GM21737 (cell line): ENCODE measurements at regions not wholly inside any gene's neighbourhood (a gene's known extent, or its start where the extent isn't known, plus 50 kb on each side); places are given as distances from the start of the nearest gene placed in this dataset.

Experiments used
- ATAC-seq: cut with Tn5 transposase; IDR thresholded peaks from one replicate; pipeline ENCODE4 v1.9.1; 2021; ENCODE audit warnings: mild to moderate bottlenecking, moderate library complexity; ENCODE audit not compliant: unreplicated experiment

DNA sequence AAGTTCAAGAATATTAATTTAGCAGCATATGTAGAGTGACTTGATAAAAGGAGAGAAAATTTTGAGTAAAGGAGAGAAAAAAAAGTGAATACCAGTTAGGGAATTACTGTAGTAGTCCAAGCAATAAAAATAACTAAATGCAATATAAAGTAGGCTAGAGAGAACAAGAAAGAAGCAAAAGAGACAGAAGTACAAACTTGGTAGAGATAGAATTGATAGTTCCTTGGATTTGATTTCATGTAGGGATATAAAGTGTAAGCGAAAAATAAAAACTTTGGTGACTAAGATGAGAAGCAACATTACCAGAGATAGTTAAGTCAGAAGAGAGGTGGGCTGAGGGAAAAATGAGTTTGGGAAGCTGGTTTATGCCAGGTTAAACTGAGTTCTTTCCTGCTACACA, 252.4 kb downstream of the SEC23A start:
- ATAC-seq: no peak

DNA sequence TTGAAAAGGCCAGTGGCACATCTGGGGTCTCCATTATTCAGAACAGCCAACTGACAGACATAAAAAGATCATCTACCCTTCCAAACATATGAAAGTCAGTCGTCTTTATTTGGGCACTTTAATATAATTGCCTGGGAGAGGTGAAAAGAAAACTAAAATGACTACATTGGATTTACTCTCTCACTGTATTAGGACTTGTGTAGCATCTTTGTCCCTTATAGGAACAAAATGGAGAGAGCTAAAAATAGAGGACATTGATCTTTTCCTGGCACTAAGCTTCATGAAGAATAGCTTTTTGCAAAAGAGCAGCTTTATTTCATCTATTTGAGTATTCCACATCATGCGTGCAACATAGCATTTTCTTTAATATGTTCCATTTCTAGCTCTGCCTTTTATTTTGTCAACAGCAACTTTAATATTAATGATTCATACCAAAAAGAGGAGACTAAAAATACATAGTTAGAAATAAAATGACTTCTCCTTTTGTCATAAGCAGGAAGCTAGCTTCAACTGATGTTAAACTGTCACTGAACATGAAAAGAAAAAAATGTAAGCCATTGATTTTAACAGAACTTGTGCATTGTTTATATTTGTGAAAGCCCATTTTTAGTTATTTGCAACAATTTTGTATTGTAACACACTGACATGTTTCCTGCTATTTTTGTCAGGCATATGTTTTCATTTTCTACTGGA, 254.6 kb downstream of the SEC23A start:
- no peak for ATAC-seq

DNA sequence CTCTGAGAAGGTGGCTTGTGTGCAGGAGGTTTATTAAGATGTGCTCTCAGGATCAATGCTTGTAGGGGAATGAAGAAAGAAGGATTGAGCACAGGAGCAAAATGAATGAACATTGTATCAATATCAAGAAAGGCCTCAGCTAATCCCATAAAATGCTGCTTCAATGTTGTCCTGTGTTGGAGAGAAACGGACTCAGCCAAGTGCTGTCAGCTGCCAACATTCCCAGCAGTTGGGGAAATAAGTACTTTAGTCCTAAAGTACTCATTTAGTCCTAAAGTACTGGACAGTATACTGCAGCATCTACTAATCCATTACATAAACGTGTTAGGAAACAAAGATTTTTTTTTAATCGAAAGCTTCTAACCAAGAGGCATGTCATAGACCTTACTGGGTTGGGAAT, 255.9 kb downstream of the SEC23A start:
- ATAC-seq: no peak

DNA sequence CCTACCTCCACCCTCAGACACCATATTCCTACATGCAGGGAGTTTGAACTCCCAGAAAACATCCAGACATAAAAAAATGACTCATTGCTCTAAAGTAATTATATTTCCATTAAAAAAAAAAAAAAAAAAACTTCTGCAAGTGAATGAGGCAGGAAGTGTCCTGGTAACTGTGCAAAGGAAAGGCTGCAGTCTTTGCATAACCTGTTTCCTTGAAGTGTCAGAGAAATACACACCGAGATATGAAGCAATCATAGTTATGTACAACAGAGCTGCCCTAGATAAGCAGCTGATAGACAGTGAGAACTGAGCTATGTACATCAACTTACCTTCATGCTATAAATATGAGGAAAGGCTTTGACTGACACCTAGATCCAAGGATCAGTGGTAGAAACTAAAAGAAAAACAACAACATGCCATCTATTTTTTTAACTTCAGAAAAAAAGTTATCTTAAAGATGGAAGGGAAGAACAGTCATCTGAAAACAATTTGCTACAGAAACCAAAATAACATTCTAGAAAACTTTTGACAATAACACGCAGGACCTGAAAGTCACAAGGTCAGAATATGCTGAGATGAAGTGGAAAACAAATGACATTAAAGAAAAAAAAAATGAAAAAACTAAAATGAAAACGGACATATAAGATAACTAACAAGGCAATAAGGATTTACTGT, 263.2 kb downstream of the SEC23A start:
- no peak for ATAC-seq

DNA sequence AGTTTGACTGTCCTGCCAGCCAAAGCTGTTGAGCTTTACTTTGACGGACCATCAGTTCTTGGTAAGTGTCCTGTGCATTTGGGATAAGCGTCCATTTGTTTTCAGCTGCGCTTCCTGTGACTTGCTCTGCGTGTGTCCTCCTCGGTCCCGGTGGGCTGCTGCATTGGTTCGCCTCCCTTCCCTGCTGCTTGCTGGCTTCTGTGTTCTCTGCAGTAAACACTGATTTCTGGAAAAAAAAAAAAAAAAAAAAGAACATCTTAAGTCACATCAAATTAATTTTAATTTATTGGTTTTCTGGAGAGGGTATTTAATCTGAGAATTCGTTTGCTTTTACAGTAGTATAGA, 264.1 kb downstream of the SEC23A start:
- ATAC-seq: no peak

DNA sequence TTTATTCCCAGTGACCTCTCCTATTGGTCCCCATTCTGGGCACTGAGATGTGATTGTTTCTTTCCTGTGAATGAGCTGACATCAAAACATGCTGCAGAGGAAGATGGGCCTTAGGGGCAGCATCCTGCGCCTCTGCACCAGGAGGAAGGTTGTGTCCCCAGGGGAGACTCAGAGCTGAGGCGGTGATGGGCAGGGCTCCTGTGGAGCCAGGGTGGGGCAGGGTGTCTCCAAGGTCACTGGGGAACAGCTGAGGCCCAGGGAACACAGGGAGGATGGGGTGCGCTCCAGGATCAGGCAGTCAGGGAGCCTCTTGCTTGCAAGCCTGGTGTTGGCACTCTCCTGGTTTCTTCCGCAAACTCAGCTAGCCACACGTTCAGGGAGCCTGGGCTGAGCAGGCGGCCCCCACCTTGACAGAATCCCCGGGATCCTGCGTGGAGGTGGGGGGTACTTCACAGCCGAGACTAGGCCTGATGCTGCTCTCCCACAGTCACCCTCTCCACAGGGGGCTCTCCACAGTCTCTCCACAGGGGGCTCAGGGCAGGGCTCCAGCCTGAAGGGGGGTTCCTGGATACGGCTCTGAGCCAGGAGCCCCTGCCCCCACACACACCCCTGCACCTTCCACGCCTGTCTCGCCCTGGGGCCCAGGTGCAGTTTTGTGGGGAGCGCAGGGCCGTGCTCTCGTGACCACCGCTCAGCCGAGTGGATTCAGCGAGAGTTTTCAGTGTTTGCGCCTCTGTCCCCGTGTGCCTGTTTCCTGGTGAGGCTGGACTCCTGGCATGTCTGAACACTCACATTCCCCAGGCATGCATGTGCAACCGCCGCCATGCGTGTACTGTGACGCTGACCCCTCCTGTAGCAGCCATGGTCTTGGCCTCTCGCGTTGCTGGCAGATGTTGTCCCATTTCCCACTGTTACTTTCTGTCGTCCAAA, 264.7 kb downstream of the SEC23A start:
- no peak for ATAC-seq

DNA sequence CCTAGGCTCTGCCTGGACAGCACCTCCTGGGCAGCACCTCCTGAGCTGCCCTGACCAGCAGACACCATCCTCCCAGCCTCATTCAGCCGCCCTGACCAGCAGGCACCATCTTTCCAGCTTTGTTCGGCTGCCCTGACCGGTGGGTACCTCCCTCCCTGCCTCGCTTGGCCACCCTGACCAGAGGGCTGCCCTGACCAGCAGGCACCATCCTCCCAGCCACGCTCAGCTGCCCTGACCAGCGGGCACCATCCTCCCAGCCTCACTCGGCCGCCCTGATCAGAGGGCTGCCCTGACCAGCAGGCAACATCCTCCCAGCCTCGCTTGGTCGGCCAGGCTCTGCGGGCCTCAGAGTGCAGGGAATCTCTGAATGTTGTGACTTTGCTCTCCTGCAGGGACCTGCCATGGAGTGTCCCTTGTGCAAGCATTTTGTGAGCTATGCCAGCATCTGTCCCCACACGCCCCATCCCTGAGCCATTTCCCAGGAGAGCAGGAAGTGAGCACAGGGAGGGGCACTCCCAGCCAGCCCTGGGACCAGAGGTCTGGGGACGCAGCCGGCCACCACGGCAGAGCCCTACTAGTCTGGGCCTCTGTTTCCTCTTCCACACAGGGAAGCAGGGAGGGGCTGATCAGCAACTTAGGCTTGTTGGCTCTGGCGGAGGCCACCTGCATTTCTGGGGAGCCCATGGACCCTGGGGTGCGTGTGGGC, 265.5 kb downstream of the SEC23A start:
- ATAC-seq: no peak

DNA sequence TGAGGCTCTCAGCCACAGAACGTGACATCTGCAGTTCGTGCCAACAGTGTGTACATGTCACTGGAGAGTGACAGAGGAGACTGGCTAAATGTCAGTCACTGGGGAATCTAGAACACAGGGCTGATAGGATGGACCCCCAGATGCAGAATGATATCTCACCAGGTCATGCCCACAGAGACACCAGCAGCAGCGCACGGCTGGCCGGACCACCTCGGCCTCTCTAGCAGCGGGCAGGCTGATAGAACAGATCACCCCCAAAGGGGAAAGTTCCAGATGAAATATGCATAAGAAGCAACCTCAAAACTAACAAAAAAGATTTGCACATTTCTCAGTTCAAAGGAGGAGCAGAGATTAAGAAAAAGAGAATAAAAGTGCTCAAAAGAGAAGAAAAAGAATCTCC, 266.5 kb downstream of the SEC23A start:
- no peak for ATAC-seq

DNA sequence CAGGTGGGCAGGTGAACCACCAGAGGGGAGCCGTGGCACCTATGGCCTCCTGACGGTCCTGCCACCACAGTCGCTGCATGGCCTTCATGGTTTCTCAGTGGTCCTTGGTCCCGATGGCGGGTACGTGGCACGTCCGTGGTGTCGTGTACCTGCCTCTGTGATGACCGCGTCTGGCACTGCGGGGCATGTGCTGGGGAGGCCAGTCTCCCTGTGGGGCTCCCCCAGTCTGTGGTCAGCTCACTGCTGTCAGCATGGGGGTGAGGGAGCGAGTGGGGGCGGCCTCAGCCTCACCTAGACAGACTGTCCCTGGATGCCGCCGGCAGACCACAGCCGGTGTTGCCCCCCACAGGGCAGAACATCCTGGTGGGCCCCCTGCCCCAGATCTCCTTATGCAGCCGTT, 267.2 kb downstream of the SEC23A start:
- ATAC-seq: no peak

DNA sequence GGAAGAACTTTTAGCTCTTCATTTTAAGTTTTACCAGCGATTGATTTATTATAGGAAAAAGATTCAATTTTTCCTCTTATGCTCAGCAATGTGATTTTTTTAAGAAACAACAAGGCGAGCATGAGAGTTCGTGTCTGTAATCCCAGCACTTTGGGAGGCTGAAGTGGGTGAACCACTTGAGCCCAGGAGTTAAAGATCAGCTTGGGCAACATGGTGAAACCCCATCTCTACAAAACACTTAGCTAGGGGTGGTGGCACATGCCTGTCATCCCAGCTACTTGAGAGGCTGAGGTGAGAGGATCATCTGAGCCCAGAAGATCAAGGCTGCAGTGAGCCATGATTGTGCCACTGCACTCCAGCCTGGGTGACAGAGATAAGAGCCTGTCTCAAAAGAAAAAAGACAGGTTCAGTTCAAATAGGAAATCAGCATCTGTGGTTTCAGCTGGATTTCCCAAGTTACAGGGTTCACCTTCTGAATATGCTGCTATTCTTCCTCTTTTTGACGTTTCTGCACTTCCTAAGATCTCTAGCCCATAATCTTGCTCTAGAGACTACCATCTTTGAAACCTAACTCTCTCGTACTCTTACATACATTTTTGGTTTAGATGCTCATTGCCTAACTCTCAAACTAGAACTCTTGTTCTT, 274.7 kb downstream of the SEC23A start:
- no peak for ATAC-seq

DNA sequence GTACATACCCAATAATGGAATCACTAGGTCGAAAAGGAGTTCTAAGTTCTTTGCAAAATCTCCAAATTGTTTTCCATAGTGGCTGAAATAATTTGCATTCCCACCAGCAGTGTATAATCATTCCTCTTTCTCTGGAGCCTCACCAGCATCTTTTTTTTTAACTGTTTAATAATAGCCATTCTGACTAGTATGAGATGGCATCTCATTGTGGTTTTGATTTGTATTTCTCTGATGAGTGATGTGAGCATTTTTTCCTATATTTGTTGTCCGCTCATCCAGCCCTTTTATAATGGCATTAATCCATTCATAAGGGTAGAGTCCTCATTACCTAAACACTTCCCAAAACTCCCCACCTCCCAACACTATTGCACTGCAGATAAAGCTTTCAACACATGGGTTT, 278.3 kb downstream of the SEC23A start:
- ATAC-seq: no peak

DNA sequence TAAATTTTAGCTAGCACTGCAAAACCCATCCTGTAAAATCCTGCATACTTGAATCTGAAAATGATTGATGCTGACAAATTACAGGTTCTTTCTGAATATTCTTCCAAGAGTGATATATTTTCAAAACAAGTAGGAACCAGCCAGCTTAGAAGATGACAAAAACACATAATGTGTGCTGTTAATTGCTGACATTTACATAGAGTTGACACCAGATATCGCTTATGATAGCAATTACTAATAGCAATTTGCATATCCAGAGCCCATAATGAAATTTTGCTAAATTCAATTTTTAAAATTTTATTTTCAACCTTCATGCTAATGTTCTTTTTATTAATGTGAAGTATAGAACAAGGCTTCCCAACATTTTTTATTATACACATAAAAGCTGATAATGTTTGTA, 284.5 kb downstream of the SEC23A start:
- no peak for ATAC-seq

DNA sequence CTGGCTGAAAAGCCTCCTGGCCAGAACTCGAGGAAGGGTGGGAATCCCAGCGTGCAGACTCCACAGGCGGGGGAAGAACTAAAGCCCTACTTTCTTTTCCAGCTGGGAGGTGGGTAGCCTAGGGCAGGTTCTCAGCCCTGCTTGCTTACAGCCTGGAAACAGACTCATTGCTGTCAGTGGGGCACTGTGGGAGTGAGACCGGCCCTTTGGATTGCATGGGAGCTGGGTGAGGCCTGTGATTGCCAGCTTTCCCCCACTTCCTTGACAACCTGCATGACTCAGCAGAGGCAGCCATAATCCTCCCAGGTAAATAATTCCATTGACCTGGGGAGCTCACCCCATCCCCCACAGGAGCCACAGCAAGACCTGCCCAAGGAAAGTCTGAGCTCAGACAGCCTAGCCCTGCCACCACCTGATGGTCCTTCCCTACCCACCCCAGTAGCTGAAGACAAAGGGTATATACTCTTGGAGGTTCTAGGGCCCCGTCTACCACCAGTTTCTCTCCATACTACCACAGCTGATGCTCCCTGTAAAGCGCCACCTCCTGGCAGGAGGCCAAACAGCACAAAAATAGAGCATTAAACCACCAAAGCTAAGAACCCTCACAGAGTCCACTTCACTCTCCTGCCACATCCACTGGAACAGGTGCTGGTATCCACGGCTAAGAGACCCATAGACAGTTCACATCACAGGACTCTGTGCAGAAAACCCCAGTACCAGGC, 294.1 kb downstream of the SEC23A start:
- ATAC-seq: no peak

DNA sequence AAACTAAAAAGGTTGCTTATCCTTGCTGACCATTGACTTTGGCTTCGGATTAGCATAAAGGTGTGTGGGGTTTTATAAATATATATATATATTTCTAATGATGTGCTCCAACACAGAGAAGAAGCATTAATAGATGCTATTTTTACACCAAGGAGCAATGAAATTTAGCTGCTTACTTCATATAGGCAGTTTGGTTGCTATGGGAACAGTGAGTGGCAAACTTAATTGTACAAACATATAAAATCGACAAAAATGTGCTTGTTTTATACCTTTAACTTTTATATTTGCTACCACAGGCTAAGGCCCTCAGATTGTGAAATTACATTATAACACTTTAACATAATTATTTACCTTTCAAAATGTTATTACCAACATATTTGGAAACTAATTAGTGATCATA, 303.4 kb downstream of the SEC23A start:
- no peak for ATAC-seq

DNA sequence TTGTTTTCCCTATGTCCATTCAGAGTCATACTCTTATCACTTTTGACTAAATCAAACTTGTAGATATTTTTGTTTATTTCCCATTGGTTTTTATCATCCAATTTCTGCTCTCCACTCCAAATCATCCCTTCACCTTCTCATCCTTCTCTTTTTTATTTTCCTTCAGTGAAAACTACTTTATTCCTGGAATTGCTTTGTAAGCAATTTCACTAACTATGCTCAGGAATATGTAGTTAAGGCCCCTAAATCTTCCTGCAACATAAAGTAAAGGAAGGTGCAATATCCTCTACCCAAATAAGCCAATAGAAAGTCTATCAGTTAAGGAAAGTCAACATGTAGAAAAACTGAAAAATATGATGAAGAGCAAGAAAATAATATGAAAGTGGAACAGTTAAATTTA, 308.4 kb downstream of the SEC23A start:
- no peak for ATAC-seq

DNA sequence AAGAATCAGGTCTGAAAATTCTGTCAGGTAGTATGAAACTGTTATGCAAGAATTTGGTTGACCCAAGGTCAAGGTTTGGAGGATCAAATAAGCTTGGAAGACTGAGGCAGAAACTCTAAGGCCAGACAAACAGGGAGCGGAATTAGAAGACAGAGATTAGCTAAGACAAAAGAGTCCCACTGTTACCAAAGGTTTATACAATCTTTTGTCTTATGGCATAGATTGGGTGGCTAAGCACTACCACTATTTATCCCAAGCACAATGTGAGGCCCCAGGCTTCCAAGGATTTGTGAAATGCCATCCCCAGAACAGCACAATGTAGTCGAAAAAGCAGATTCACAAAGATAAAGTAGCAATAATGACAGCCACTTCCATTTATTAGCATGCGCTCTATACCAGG, 311.2 kb downstream of the SEC23A start:
- ATAC-seq: no peak

DNA sequence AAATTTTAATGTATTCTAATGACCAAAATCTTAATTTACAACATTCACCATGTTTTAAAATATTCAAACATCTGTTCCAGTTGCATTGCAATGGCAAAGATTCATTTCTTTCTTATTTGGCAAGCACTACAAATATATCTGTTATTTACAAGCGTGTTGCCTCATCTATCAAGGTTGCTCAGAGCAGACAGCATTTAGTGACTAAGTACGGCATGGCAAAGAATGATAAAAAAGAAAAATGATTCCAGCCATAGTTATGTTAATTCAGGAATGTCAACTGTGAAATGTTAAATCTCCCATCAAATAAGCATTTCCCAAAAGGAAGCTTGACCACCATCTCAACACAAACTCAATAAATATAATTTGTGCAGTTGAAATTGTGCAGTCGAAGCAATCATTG, 312.1 kb downstream of the SEC23A start:
- ATAC-seq: no peak

DNA sequence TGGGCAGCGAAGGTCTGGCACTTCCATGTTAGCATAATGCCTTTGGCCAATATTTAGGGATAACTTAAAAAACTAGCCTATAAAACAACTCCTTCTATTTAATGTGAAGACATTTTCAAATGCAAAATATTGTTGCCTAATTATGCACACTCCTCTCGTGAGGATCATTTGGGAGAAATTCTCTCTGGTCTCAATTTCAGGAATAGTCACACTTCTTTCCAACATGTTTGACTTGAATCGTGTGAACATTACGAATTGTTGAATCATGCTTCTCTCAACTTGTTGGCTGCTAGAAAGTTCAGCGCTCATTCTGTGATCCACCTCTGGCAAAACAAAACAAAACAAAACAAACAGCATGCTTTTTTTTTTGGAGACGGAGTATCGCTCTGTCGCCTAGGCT, 313.2 kb downstream of the SEC23A start:
- no peak for ATAC-seq

DNA sequence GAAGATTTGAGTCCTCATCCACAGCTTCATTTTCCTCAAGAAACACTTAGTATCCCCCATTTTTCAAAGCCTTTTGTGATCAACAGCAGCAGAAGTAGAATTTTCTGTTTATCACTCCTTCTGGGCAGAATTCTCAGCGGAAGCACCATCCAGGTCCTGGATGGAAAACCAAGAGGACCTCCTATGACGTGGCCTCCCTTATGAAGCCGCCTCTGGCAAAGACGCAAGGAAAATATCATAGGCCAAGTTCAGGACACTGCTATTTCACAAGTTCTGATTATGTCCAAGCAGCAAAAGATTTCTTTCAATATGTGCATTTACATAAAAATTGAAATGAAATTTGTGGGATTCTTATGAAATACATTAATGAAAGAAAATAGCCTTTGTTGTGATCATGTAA, 315.0 kb downstream of the SEC23A start:
- no peak for ATAC-seq

DNA sequence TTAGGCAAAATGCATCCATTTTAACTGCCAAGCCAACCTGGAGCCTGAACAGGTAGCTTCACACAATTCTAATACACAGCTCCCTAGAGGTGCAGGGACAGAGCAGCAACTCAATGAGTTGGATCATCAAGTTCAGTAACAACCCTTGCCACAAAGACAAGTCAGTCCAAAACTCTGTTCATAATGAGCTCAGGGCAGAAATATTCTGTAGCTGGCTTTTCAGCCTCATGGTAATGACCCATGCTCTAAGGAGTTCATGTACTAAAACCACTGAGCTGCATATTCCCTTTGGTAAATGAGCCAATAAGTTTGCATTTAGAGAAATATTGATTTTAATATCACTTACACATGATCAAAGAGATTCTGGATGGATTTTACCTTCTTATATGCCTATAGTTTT, 316.1 kb downstream of the SEC23A start:
- no peak for ATAC-seq
